Uterus (tissue), 2 donors: ENCODE measurements at regions not wholly inside any gene's neighbourhood (a gene's known extent, or its start where the extent isn't known, plus 50 kb on each side); places are given as distances from the start of the nearest gene placed in this dataset.

ENCODE experiments used
- POLR2A ChIP-seq, 2 donors: fragments of 450-650 bp; IDR thresholded peaks; one replicate each; pipeline ENCODE4 v1.6.1; 2016; ENCODE audit warnings: antibody characterized with exemption in 2 of 2, mild to moderate bottlenecking in 1 of 2, moderate library complexity in 1 of 2
- TF ChIP-seq, protein P1 (sequence below), 4 experiments: fragments of 200-600 bp in 2 of 4; fragments of 450-650 bp in 2 of 4; sonication (generic) in 2 of 4; IDR thresholded peaks; one replicate each; pipeline ENCODE4 v1.5.1; 2016 to 2019; ENCODE audit warnings: antibody characterized with exemption in 4 of 4, mild to moderate bottlenecking in 2 of 4, moderate library complexity in 1 of 4

DNA sequence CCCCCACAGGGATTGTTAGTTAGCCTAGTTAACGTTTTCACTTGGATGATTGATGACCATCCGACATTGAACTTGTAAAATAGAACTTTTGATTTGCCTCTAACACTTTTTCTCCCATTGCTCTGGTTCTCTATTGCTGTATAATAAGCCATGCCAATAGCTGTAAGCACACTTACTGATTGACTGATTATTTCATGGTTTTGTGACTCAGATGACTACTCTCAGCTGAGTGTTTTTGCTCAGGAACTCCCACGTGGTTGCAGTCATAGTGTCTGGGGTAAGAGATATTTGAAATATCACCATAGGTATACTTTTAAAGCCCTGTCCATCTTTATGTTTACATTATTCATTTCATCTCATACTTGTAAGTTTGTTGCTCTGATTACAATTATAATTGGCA is 1285.5 kb downstream of the STIM2 start:
- TF ChIP-seq, protein P1, sequence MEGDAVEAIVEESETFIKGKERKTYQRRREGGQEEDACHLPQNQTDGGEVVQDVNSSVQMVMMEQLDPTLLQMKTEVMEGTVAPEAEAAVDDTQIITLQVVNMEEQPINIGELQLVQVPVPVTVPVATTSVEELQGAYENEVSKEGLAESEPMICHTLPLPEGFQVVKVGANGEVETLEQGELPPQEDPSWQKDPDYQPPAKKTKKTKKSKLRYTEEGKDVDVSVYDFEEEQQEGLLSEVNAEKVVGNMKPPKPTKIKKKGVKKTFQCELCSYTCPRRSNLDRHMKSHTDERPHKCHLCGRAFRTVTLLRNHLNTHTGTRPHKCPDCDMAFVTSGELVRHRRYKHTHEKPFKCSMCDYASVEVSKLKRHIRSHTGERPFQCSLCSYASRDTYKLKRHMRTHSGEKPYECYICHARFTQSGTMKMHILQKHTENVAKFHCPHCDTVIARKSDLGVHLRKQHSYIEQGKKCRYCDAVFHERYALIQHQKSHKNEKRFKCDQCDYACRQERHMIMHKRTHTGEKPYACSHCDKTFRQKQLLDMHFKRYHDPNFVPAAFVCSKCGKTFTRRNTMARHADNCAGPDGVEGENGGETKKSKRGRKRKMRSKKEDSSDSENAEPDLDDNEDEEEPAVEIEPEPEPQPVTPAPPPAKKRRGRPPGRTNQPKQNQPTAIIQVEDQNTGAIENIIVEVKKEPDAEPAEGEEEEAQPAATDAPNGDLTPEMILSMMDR (IDR thresholded peaks at IDR 0.05) = no peak
- no peak for TF ChIP-seq POLR2A (IDR thresholded peaks at IDR 0.05)
